ENCODE measurements at regions not wholly inside any gene's neighbourhood (a gene's known extent, or its start where the extent isn't known, plus 50 kb on each side); places are given as distances from the start of the nearest gene placed in this dataset.

DNA sequence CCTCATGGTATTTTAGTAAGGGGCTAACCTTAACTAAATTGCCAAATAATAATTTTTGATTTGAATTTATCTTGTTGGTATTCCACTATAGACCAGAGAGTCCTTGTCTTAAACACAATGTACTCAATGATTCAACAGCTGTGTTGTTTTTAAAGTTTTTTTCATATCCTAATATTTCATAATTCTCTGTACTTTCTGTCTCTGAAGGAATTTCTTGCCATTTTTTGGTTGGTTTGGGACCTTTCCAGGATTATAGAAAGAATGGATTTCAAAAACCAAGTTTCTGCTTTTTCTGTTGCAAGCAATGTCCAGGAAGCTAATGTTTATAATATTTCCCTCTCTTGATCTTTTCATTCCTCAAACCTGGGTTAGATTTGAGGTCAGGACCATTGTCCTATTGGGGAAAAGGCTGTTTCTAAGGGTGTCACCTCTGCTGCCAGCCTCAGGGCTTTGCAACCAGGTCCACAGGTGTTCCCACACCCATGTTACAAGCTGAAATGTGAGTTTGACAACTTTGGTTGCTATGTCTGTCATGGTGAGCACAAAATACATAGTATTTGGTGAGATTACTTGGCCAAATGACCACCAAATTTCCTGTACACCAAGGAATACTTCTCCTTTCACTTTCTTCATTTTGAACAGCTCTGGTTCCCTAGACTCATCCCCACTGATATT is 363.7 kb upstream of the RGMA start:
- TF ChIP-seq, protein P1, sequence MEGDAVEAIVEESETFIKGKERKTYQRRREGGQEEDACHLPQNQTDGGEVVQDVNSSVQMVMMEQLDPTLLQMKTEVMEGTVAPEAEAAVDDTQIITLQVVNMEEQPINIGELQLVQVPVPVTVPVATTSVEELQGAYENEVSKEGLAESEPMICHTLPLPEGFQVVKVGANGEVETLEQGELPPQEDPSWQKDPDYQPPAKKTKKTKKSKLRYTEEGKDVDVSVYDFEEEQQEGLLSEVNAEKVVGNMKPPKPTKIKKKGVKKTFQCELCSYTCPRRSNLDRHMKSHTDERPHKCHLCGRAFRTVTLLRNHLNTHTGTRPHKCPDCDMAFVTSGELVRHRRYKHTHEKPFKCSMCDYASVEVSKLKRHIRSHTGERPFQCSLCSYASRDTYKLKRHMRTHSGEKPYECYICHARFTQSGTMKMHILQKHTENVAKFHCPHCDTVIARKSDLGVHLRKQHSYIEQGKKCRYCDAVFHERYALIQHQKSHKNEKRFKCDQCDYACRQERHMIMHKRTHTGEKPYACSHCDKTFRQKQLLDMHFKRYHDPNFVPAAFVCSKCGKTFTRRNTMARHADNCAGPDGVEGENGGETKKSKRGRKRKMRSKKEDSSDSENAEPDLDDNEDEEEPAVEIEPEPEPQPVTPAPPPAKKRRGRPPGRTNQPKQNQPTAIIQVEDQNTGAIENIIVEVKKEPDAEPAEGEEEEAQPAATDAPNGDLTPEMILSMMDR (IDR thresholded peaks at IDR 0.05; ENCODE audit: poor library complexity), result no peak
- no peak for TF ChIP-seq EZH2 (IDR thresholded peaks at IDR 0.05; ENCODE audit: borderline replicate concordance)

All from hepatocyte (in vitro differentiated cells).